ENCODE measurements at regions not wholly inside any gene's neighbourhood (a gene's known extent, or its start where the extent isn't known, plus 50 kb on each side); places are given as distances from the start of the nearest gene placed in this dataset.

- no peak for DNase-seq (ENCODE audit: low read depth in 2 of 2)
These were observed 274.1 kb downstream of the HAUS1 start for GRCh38 chr18:46378126-46378863.

- DNase-seq (ENCODE audit: low read depth in 2 of 2): no peak
These were observed 274.7 kb downstream of the HAUS1 start for GRCh38 chr18:46378864-46379207.

DNA sequence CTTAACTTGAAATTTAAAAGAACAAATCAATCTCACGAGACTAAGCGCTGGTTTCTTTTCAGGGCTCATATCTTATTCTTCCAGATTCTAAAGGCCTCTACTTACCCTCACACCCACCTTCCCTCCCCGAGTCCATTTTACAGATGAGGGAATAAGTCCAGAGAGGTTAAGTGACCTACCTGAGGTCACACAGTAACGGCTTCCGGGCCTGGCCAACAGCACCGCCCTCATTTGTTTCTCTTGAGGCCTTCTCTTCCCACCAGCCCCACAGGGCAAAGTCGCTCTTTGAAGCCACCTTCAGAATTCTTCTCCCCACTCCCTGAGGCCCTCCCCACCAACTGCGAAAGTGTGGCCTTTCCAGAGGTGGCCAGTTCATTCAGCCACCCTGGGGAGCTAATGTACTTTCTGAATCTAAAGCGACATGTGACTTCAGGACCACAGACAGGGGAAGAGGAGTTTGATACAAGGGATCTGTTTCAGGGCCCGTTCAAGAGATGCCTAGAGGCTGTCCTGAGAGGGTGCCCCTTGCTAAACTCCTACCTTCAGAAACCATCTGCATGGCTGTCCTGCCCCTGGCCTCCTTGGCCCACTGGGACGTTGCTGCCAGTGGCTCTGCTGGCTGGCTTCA is 275.3 kb downstream of the HAUS1 start:
- DNase-seq (ENCODE audit: low read depth in 2 of 2): no peak

DNA sequence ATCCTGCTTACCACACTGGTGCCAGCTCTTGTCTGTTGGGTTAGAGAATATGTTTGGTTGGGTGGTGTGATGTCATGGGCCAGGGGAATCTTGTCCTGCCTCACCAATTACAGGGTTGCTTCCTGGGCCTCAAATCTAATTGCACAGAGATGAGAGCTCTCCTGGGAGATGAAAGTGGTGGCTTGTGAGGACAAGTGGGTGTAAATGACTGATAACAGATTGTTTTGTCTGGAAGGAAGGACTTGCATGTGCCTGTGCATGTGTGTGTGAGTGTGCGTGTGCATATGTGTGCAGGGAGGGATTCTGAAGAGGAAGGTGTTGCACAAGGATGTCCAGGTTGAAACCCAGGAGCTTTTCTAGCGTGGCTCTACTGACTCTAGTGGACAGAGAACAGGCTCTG is 271.9 kb downstream of the LOXHD1 start:
- DNase-seq (ENCODE audit: low read depth in 2 of 2): no peak

DNA sequence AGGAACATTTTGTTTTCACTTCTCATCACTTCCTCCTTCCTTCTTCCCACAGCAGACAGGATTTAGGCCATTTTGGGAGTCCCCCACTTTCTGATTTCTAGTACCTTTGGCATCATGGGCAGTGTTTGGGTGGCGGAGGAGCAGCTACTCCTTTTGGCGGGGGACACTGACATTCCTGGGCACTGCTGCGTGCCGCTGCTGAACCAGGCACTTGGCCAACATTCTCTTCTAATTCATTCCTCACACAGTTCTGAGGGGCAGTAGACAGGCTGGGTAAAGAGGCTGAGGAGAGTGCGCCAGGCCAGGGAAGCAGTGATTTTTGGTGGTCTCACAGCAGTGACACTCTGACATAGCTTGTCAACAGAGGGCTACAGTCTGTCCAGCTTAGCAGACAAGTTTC is 270.2 kb downstream of the LOXHD1 start:
- no peak for DNase-seq (ENCODE audit: low read depth in 2 of 2)

DNA sequence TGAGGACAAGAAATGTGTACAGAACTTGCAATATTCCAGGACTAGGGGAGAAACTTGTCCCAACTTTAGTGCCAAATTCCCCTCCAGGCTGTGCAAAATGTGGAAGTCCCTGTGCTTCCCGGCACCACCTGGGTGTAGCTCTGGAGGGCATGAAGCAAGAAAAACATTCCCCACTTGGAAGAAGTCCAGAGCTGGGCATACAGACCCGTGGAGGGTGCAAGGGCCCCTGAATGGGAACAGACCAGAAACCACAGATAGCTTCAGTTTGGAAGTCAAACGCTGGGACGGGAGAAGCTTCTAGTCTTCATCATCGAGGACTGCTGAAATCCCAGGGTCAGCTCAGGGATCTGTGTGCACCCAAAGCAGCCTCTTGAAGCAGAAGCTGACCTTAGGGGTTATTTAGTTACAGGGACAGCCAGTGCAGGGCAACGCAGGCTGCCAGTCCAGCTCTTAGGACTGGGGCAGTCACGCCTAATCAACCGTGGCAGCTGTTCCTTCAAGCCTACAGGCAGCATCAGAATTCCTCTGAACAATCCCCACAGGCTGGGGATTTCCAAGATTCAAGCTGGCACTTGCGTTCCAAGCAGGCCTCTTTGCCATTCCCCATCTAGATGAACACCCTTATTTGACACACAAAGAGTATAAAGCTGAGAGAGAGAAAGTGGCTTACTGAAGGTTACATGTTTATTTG is 269.4 kb downstream of the LOXHD1 start:
- DNase-seq (ENCODE audit: low read depth in 2 of 2): no peak

DNA sequence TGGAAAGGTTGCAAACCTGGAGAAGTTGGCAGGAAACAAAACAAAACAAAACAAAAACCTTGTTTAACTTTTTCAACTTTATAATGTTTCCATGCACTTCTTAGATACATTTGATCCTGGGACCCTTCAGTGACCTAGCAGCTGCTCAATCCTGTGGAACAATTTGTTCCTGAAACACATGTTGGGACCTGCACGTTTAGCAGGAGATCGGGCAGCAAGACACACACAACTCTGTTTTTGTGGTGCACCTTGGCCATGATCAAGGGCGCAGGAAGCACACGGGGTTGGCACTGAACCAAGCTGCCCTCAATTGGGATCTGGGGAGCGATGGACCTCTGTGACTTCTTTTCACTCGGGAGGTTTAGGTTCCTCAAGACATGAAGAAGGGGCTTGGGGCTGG is 268.7 kb downstream of the LOXHD1 start:
- DNase-seq (ENCODE audit: low read depth in 2 of 2): no peak

- no peak for DNase-seq (ENCODE audit: low read depth in 2 of 2)
These were observed 264.4 kb downstream of the LOXHD1 start for GRCh38 chr18:46392576-46392975.

GRCh38 chr18:46393230-46393629 is 263.8 kb downstream of the LOXHD1 start:
- no peak for DNase-seq (ENCODE audit: low read depth in 2 of 2)

DNA sequence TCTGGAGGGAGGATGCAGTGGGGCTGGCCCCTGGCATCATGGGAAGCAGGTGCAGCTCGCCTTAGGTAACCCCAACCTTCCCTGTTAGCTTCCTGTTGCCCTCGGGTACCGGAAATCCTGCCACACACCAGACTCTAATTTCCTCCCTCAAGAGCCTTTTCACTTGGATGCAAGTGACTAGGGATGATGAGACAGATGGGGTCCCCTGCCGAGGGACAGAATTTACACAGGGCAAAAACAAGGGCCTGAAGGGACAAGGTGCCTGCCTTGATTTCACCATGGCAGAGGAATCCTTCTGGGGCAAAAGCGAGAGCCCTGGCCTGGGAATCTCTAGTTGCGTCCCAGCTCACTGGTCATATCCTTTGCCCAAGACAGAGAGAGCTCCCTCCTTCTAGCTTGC is 263.1 kb downstream of the LOXHD1 start:
- no peak for DNase-seq (ENCODE audit: low read depth in 2 of 2)

- DNase-seq (ENCODE audit: low read depth in 2 of 2): no peak
These were observed 261.2 kb downstream of the LOXHD1 start for GRCh38 chr18:46395795-46396194.

- no peak for DNase-seq (ENCODE audit: low read depth in 2 of 2)
These were observed 259.8 kb downstream of the LOXHD1 start for GRCh38 chr18:46397174-46397573.

DNA sequence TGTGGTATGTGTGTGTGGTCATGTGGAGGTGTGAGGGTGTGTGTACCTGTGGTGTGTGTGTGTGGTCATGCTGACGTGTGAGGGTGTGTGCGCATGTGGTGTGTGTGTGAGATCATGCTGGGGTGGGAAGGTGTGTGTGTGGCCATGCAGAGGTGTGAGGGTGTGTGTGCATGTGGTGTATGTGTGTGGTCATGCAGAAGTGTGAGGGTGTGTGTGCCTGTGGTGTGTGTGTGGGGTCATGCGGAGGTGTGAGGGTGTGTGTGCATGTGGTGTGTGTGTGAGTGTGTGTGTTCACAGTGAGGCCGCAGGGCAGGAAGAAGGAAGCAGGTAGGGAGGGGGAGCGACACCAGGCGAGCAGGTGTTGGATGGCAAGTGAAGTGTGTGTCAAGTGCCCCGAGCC is 259.0 kb downstream of the LOXHD1 start:
- no peak for DNase-seq (ENCODE audit: low read depth in 2 of 2)

- DNase-seq (ENCODE audit: low read depth in 2 of 2): no peak
These were observed 258.4 kb downstream of the LOXHD1 start for GRCh38 chr18:46398625-46399024.

GRCh38 chr18:46399303-46399702 is 257.7 kb downstream of the LOXHD1 start:
- DNase-seq (ENCODE audit: low read depth in 2 of 2): no peak

- no peak for DNase-seq (ENCODE audit: low read depth in 2 of 2)
These were observed 256.6 kb downstream of the LOXHD1 start for GRCh38 chr18:46400449-46400848.

DNA sequence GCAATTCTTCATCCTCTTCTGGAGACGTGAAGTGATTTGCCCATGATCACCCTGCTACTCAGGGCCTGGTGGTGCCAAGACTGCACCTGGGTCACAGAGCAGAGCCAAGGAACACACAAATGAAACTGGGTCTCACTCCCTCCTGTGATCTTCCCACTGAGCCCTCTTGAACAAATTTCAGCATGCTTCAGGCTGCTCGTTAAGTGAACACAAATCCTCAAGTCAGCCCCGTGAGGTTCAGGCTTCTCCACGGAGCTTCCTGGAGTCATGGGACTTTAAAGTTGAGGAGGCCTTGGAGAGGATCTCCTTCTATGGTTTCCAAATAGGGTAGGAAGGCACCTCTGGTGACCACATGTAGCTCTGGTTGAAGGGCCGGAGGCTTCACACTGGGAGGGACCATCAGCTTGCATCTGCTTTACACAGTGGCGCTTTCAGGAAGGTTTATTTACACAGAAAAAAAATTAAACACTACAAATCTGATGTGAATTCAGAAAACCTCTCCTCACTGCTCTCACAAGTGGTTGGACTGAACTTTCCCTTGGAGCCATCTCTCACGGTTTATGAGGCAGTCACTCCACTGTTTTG is 255.4 kb downstream of the LOXHD1 start:
- no peak for DNase-seq (ENCODE audit: low read depth in 2 of 2)

DNA sequence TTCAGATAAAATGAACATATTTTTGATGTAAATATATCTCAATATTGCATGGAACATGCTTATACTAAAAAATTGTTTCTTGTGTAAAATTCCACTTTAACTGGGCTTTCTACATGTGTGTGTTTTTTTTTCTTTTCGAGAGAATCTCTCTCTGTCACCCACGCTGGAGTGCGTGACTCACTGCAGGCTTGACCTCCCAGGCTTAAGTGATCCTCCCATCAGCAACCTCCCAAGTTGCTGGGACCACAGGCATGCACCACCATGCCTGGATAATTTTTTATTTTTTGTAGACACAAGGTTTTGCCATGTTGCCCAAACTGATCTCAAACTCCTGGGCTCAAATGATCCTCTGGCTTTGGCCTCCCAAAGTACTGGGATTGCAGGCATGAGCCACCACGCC is 254.6 kb downstream of the LOXHD1 start:
- no peak for DNase-seq (ENCODE audit: low read depth in 2 of 2)

- no peak for DNase-seq (ENCODE audit: low read depth in 2 of 2)
These were observed 254.1 kb downstream of the LOXHD1 start for GRCh38 chr18:46402945-46403344.

DNA sequence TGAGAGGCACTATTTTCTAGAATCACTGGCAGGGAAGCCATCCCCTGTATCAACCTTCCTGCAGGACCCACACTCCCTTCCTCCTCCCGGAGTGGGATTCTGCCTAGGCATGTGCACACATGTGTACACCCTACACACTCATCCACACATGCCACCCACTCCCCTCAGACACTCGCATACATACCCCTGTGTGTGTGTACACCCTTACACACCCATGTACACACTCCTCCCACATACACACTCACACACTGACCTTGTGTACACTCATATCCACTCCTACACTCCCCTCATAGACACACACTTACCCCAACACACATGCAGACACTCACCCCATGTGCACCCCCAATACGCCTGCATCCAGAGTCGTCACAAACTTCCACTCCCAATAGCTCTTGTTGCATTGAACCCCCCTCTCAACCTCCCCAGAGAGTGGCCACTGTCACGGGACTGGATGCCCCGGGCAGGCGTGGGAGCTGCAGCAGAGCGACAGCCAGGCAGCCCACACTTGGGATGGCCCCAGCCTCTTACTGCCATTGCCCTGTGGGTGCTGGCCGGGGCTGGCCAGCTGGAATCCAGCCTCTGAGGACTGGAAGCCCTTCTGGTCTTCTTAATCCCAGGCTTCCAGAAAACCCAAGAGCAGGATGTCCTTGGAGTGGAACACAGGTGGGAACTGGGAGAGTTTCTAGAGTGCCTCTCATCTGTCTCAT is 251.0 kb downstream of the LOXHD1 start:
- no peak for DNase-seq (ENCODE audit: low read depth in 2 of 2)

- no peak for DNase-seq (ENCODE audit: low read depth in 2 of 2)
These were observed 250.5 kb downstream of the LOXHD1 start for GRCh38 chr18:46406539-46406932.

DNA sequence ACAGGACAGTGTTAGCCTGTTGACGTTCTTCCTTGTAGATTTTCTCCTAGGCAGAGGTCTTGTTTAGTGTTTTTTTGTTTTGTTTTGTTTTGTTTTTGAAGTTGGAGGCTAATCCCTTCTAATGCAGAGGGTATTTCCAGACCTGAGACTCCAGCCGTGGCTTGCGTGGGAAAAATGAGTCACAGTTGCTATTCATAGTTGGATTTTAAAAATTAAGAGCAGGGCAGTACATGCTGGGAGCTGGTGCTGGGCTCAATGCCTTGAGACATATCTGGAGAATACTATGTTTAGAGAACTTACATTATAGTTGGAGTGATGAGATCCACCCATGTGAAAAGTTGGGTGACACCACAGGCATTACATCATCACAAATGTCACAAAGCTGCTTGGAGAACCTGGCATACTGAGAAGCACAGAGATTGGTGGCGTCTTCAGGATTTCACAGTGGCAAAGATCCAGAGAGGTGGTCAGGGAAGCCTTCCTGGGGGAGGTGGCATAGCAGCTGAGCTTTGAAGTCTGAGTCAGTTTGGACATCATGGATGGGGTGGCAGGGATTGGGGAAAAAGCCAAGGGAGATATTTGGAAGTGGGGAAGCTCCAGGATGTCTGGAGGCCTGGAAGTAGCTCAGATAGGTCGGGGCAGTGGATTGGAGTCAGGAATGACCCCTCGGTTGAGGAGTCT is 249.4 kb downstream of the LOXHD1 start:
- no peak for DNase-seq (ENCODE audit: low read depth in 2 of 2)
